Lung (tissue), 11 donors: ENCODE measurements at regions not wholly inside any gene's neighbourhood (a gene's known extent, or its start where the extent isn't known, plus 50 kb on each side); places are given as distances from the start of the nearest gene placed in this dataset.
A peak's percentile ranks its signal among the peaks of the same experiment; 100 is the strongest.
"Not testable (repeated sequence)": the region's sequence is repeated elsewhere in the genome, so short reads cannot be mapped to it uniquely, and the experiment has no call there.

Source experiments
- ATAC-seq: fragments of 200-7000 bp; cut with Tn5 transposase; one replicate; pipeline ENCODE4 v1.9.1; 2020; ENCODE audit warnings: moderate number of reproducible peaks; ENCODE audit not compliant: insufficient read depth, low FRiP score
- DNase-seq, 3 donors: peaks; one replicate each; pipeline ENCODE4 v3.0.0-alpha.2; 2013 to 2017
- H3K27ac ChIP-seq, 2 donors: one replicate each; pipeline ENCODE4 v1.5.1; 2013; ENCODE audit warnings: mild to moderate bottlenecking in 2 of 2, moderate library complexity in 2 of 2, control low read depth in 1 of 2, inconsistent platforms in 1 of 2, low read depth in 1 of 2, low read length in 1 of 2
- H3K27me3 ChIP-seq, 3 donors: one replicate each; pipeline ENCODE4 v1.5.1; 2013; ENCODE audit warnings: low read length in 2 of 3; ENCODE audit not compliant: control insufficient read depth in 3 of 3, insufficient read depth in 3 of 3
- H3K36me3 ChIP-seq, 4 donors: one replicate each; pipeline ENCODE4 v1.5.1; 2013; ENCODE audit warnings: low read length in 4 of 4, mild to moderate bottlenecking in 1 of 4, moderate library complexity in 1 of 4; ENCODE audit not compliant: control insufficient read depth in 4 of 4, insufficient read depth in 4 of 4
- H3K4me1 ChIP-seq, 5 donors: one replicate each; pipeline ENCODE4 v1.5.1; 2013; ENCODE audit warnings: low read length in 5 of 5, mild to moderate bottlenecking in 2 of 5, moderate library complexity in 1 of 5; ENCODE audit not compliant: control insufficient read depth in 5 of 5, insufficient read depth in 5 of 5
- H3K4me3 ChIP-seq: one replicate; pipeline ENCODE4 v1.5.1; 2013; ENCODE audit warnings: mild to moderate bottlenecking, control low read depth, moderate library complexity
- H3K9ac ChIP-seq, 2 donors: one replicate each; pipeline ENCODE4 v1.5.1; 2013; ENCODE audit warnings: low read length in 2 of 2, control low read depth in 1 of 2; ENCODE audit not compliant: insufficient read depth in 1 of 2
- H3K9me3 ChIP-seq, 4 donors: one replicate each; pipeline ENCODE4 v1.5.1; 2013; ENCODE audit warnings: low read length in 3 of 4, mild to moderate bottlenecking in 1 of 4, moderate library complexity in 1 of 4; ENCODE audit not compliant: control insufficient read depth in 4 of 4, insufficient read depth in 3 of 4
- CTCF ChIP-seq: IDR thresholded peaks from 2 replicates; pipeline ENCODE4 v1.5.1; 2012; ENCODE audit warnings: mild to moderate bottlenecking; ENCODE audit errors: control extremely low read depth, extremely low read depth
- WGBS, 2 donors: extraction: QIAGEN DNeasy Blood & Tissue Kit; methylation state at CpG; one replicate each; pipeline ENCODE4 v1.1.7; 2013; 5-methylcytosine and 5-hydroxymethylcytosine counted together
- donor health status: control.
- donor health status: control.
- donor health status: Bipolar disorder and iron deficiency.
- donor health status: healthy.
- donor health status: DM: yes; HTN: yes; CAD: no.

- no peak for TF ChIP-seq CTCF
- peaks cover 0 to 14% (median 0%) of the 10 kb centered on the region in 5 donors for H3K4me1 ChIP-seq
- WGBS, 2 donors: 39 to 42% methylated on average over 7 of the region's 7 CpGs
- ATAC-seq: no peak
- no peaks in the 10 kb centered on the region for H3K27me3 ChIP-seq
- DNase-seq: peak in 2 of 3 donors; percentile 40 to 67
- no peak overlapping the region for H3K27ac ChIP-seq
- H3K4me3 ChIP-seq: no peak overlapping the region
- H3K9ac ChIP-seq: peak overlapping the region; percentile 94 to 100
- no peaks in the 10 kb centered on the region for H3K9me3 ChIP-seq
- H3K36me3 ChIP-seq: no peaks in the 10 kb centered on the region
These were observed 87.0 kb downstream of the OR2B2 start for GRCh38 chr6:27825025-27825793.

GRCh38 chr6:27824211-27825024 is 87.8 kb downstream of the OR2B2 start:
- Histone ChIP-seq H3K9ac (peak overlapping the region; percentile 94 to 100), H3K27ac (peak overlapping the region in 1 of 2 donors; percentile 71), H3K4me3 (peak overlapping the region; percentile 5)
- peak; percentile 50 for ATAC-seq
- peak; percentile 50 to 83 (median 78) for DNase-seq
- 1 to 3% methylated on average over 29 to 33 of the region's 53 CpGs for WGBS, 2 donors
- H3K36me3 ChIP-seq, H3K27me3 ChIP-seq, H3K4me1 ChIP-seq, H3K9me3 ChIP-seq: not testable (repeated sequence)

GRCh38 chr6:27823714-27824210 is 88.4 kb downstream of the OR2B2 start:
- Histone ChIP-seq H3K27ac (peak overlapping the region; percentile 23 to 53), H3K9ac (peak overlapping the region in 1 of 2 donors; percentile 56)
- not testable (repeated sequence) for H3K9me3 ChIP-seq, H3K4me1 ChIP-seq, H3K4me3 ChIP-seq, H3K36me3 ChIP-seq, H3K27me3 ChIP-seq
- peak; percentile 89 for ATAC-seq
- peak; percentile 83 to 89 (median 85) for DNase-seq
- 1 to 3% methylated on average over 23 to 28 of the region's 31 CpGs for WGBS, 2 donors

- H3K4me3 ChIP-seq: no peak overlapping the region
- peaks cover 0 to 18% (median 0%) of the 10 kb centered on the region in 5 donors for H3K4me1 ChIP-seq
- ATAC-seq: no peak
- DNase-seq: no peak
- no peaks in the 10 kb centered on the region for H3K36me3 ChIP-seq
- no peaks in the 10 kb centered on the region for H3K27me3 ChIP-seq
- WGBS, 2 donors: 94 to 95% methylated on average over 3 of the region's 3 CpGs
- TF ChIP-seq CTCF: no peak
- H3K27ac ChIP-seq: no peak overlapping the region
- H3K9ac ChIP-seq: no peak overlapping the region
- no peaks in the 10 kb centered on the region for H3K9me3 ChIP-seq
These were observed 95.3 kb downstream of the OR2B2 start for GRCh38 chr6:27816906-27817305.
